PC-9 (cell line): ENCODE measurements at regions not wholly inside any gene's neighbourhood (a gene's known extent, or its start where the extent isn't known, plus 50 kb on each side); places are given as distances from the start of the nearest gene placed in this dataset.

Experiments
- EZH2 ChIP-seq: fragments of 200-600 bp; sonication (generic); IDR thresholded peaks from 2 replicates; pipeline ENCODE4 v1.8.0; 2017; ENCODE audit warnings: antibody characterized with exemption, low read depth
- TF ChIP-seq, protein P1 (sequence below): fragments of 200-600 bp; sonication (generic); conservative IDR thresholded peaks from 2 replicates; pipeline ENCODE4 v1.6.1; 2017; ENCODE audit warnings: mixed run types, antibody characterized with exemption, mild to moderate bottlenecking, moderate library complexity

DNA sequence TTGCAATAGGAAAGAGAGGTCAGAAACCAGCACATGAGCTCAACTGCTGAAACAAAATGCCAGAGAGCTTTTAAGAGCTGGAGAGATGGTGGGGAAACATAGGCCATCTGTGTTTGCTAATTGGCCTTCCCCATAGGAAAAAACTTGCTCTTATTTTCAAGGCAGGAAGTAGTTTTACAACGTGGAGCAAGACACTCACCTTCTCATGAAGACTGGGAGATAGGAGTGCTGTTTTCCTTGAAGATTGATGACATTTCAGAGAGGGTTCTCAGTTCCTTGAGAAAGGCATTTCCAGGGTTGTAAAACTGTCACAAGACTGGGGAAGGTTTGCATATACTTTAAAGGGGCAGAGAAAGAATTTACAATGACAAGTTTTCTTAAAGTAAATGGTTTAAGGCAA is 586.3 kb upstream of the RAG2 start:
- TF ChIP-seq, protein P1, sequence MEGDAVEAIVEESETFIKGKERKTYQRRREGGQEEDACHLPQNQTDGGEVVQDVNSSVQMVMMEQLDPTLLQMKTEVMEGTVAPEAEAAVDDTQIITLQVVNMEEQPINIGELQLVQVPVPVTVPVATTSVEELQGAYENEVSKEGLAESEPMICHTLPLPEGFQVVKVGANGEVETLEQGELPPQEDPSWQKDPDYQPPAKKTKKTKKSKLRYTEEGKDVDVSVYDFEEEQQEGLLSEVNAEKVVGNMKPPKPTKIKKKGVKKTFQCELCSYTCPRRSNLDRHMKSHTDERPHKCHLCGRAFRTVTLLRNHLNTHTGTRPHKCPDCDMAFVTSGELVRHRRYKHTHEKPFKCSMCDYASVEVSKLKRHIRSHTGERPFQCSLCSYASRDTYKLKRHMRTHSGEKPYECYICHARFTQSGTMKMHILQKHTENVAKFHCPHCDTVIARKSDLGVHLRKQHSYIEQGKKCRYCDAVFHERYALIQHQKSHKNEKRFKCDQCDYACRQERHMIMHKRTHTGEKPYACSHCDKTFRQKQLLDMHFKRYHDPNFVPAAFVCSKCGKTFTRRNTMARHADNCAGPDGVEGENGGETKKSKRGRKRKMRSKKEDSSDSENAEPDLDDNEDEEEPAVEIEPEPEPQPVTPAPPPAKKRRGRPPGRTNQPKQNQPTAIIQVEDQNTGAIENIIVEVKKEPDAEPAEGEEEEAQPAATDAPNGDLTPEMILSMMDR: no peak
- no peak for TF ChIP-seq EZH2
